ENCODE measurements at regions not wholly inside any gene's neighbourhood (a gene's known extent, or its start where the extent isn't known, plus 50 kb on each side); places are given as distances from the start of the nearest gene placed in this dataset.

- no peak for DNase-seq
- peak in 2 of 4 donors; percentile 16 to 33 for ATAC-seq
- H3K36me3 ChIP-seq, result no peaks in the 10 kb centered on the region
- H3K27me3 ChIP-seq, result no peaks in the 10 kb centered on the region
- intact Hi-C loops (cut with DNase I), result loop anchor here in 9 of 10 donors (2.0 to 10.0 kb wide), 5 partner anchors 96 to 461 kb away; no protein-coding TSS in a partner anchor
- no peaks in the 10 kb centered on the region for H3K9me3 ChIP-seq
- H3K4me3 ChIP-seq, result no peak overlapping the region
- H3K27ac ChIP-seq, result no peak overlapping the region
- no peak for TF ChIP-seq POLR2A (IDR thresholded peaks at IDR 0.05)
- TF ChIP-seq, protein P1, sequence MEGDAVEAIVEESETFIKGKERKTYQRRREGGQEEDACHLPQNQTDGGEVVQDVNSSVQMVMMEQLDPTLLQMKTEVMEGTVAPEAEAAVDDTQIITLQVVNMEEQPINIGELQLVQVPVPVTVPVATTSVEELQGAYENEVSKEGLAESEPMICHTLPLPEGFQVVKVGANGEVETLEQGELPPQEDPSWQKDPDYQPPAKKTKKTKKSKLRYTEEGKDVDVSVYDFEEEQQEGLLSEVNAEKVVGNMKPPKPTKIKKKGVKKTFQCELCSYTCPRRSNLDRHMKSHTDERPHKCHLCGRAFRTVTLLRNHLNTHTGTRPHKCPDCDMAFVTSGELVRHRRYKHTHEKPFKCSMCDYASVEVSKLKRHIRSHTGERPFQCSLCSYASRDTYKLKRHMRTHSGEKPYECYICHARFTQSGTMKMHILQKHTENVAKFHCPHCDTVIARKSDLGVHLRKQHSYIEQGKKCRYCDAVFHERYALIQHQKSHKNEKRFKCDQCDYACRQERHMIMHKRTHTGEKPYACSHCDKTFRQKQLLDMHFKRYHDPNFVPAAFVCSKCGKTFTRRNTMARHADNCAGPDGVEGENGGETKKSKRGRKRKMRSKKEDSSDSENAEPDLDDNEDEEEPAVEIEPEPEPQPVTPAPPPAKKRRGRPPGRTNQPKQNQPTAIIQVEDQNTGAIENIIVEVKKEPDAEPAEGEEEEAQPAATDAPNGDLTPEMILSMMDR (IDR thresholded peaks at IDR 0.05), result peak in 11 of 12 donors; percentile 27 to 53 (median 42)
- H3K4me1 ChIP-seq, result peaks cover 0 to 12% (median 0%) of the 10 kb centered on the region in 12 donors
Measured at GRCh38 chr12:58443273-58443980, 476.9 kb downstream of the LRIG3 start.

- ATAC-seq (peak; percentile 73 to 90 (median 79)), DNase-seq (peak in 1 of 5 donors; percentile 21)
- no peak overlapping the region for H3K4me3 ChIP-seq
- H3K36me3 ChIP-seq, result no peaks in the 10 kb centered on the region
- H3K27ac ChIP-seq, result no peak overlapping the region
- TF ChIP-seq POLR2A (IDR thresholded peaks at IDR 0.05), result no peak
- TF ChIP-seq, protein P1 (IDR thresholded peaks at IDR 0.05), result no peak
- H3K4me1 ChIP-seq, result peaks cover 0 to 12% (median 0%) of the 10 kb centered on the region in 12 donors
- H3K9me3 ChIP-seq, result no peaks in the 10 kb centered on the region
- H3K27me3 ChIP-seq, result no peaks in the 10 kb centered on the region
- intact Hi-C loops (cut with DNase I), result loop anchor here in 9 of 10 donors (2.0 to 10.0 kb wide), 5 partner anchors 97 to 462 kb away; no protein-coding TSS in a partner anchor
- 52 to 61% (median 59%) methylated on average over 8 of the region's 8 CpGs for WGBS, 4 donors
Measured at GRCh38 chr12:58443981-58444371, 476.3 kb downstream of the LRIG3 start.

- DNase-seq (no peak), ATAC-seq (peak in 1 of 4 donors; percentile 45)
Measured at GRCh38 chr12:58450868-58451482, 469.3 kb downstream of the LRIG3 start.

DNA sequence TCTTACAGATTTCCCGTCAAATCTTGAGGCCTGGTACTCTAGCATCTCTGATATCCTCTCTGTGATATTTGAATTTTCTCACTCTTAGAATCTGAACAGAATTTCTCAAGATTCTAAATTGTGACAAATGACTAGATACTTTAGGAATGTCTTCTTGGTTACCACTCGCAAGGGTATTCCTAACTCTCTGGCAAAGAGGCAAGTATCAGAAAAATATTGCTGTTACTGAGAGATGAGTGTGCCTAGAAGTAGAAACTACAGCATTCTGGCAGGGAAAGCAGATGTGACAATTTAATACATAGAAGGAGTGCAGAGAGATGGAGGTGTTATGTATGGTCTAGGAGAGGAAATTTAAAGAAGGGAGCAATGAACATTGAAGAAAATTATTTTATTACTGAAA lies 467.8 kb downstream of the LRIG3 start:
- DNase-seq (no peak), ATAC-seq (no peak)
- Histone ChIP-seq H3K27me3 (no peaks in the 10 kb centered on the region), H3K4me1 (peaks cover 0 to 3% (median 0%) of the 10 kb centered on the region in 12 donors), H3K36me3 (no peaks in the 10 kb centered on the region), H3K4me3 (no peak overlapping the region), H3K9me3 (no peaks in the 10 kb centered on the region), H3K27ac (no peak overlapping the region)
- 44 to 97% (median 84%) methylated on average over 2 of the region's 2 CpGs for WGBS, 4 donors
- intact Hi-C loops (cut with DNase I), result no loop called here
- no peak for TF ChIP-seq POLR2A (IDR thresholded peaks at IDR 0.05)
- TF ChIP-seq, protein P1 (IDR thresholded peaks at IDR 0.05), result no peak

More at GRCh38 chr12:58450868-58451482, 469.3 kb downstream of the LRIG3 start:
- intact Hi-C loops (cut with DNase I), result no loop called here
- H3K36me3 ChIP-seq, result no peaks in the 10 kb centered on the region
- TF ChIP-seq POLR2A (IDR thresholded peaks at IDR 0.05), result no peak
- TF ChIP-seq, protein P1 (IDR thresholded peaks at IDR 0.05), result no peak
- no peaks in the 10 kb centered on the region for H3K9me3 ChIP-seq
- H3K27me3 ChIP-seq, result no peaks in the 10 kb centered on the region
- 53 to 68% (median 59%) methylated on average over 2 of the region's 2 CpGs for WGBS, 4 donors
- H3K4me1 ChIP-seq, result peaks cover 0 to 3% (median 0%) of the 10 kb centered on the region in 12 donors
- no peak overlapping the region for H3K4me3 ChIP-seq
- H3K27ac ChIP-seq, result no peak overlapping the region
